HG03095 (cell line): ENCODE measurements at regions not wholly inside any gene's neighbourhood (a gene's known extent, or its start where the extent isn't known, plus 50 kb on each side); places are given as distances from the start of the nearest gene placed in this dataset.

Source experiments
- ATAC-seq: cut with Tn5 transposase; IDR thresholded peaks from one replicate; pipeline ENCODE4 v1.9.1; 2021; ENCODE audit warnings: moderate library complexity; ENCODE audit not compliant: unreplicated experiment

DNA sequence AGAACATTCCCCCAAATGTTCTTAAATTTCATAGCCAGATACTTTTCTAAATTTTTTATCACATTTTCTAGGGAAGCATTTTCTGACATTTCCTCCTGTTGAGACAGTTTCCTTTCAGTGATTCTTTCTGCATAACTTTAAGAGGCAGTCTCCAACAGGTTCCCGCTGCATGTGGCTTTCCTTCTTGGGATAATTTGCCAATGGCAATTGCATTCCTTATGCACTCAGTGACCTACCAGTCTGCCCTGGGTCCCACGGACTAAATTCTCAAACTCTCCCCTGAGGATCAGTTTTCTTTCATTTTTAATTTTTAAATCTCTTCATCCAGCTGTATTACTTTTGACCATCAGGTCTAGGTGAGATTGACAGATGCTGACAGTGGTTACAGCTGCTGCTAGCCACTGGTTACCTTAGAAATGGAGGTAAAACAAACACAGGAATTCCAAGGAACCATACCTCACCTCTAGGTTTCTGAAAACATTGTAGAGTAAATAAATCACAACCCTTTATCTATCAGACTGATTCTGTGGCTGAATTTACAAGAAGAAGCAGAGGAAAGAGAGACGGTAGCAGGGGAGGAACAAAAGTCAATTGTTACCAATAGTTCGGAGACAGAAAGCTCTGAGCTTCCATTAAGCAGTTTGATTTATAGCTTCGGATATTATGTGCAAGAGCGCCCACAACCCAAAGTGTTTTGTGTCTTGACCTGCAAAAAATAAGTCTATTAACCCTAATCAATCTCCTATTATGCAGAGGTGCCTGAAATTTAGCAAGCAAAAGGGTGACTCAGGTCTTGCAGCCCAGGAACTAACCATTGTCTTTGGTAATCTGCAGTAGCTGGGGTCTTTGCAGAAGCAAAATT is 216.0 kb downstream of the PMP22 start:
- no peak for ATAC-seq

DNA sequence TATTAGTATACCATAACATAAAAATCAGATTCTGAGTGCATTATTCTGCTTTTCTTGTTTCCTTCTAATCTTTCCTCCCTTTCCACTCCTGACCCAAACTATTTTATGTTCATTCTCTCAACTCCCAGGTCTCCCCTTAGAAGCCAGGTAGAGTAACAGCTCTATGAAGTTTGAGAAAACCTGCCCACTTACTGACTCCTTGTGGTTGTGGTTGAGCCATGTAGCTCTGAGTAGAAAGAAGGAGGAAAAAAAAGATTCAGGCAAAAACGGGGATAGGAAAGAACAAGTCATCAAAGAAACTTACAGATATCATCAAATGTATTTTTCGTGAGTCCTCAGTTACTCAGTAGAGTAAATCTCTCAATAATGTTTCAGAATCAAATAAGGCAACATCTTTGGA is 216.7 kb downstream of the PMP22 start:
- ATAC-seq, result no peak

DNA sequence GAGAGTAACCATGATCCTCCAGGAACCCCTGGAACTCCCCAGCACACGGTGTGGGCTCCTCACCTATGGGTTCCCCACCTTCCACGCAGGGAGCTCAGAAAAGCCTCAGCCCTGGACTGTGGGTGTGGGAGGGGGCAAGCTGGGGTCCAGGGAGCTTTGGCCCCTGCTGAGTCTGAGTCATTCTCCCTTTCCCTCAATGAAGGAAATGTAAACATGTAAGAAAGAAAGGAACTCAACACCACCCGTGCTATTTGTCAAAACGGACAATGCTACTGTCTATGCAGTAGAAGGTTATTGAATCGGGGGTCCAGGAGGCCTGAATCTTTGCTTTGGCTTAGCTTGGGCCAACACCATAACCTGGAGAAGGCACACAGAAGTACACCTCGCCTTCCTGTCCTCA is 222.8 kb downstream of the PMP22 start:
- no peak for ATAC-seq

DNA sequence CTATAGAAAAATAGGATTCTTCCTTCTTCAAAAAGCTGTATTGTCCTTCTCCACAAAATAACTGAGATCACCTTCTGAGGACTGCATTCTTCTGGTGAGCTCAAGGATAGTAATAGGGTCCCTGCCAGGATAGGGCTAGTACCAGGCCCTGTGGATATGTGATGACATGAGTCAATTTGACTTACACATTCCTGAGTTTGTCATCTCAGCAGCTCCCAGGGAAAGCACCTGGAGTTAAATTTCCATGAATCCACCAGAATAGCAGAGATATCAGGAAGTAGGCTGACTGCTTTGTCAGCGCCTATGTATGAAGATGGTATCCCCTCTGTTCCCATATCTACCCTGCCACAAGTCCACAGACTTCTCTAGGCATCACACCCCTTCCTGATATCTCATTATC is 225.8 kb downstream of the PMP22 start:
- ATAC-seq, result no peak

DNA sequence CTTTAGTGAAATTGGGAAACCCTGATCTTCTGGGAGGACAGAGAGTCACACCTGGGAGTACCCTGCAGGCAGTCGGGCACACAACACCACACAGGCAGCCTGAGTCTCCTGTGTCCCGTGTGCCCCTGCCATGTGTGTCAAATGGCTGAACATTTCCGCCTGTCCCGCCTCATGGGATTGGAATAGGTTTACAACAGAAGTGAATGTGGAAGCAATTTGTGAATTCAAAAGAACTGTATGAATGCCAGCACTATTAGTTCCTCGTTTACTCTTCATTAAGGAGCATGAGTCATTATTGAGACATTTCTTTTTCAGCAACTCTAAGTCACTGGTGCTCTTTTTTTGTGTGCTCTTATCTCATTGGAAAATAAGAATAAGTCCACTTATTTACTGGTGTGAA is 226.5 kb downstream of the PMP22 start:
- ATAC-seq, result no peak

DNA sequence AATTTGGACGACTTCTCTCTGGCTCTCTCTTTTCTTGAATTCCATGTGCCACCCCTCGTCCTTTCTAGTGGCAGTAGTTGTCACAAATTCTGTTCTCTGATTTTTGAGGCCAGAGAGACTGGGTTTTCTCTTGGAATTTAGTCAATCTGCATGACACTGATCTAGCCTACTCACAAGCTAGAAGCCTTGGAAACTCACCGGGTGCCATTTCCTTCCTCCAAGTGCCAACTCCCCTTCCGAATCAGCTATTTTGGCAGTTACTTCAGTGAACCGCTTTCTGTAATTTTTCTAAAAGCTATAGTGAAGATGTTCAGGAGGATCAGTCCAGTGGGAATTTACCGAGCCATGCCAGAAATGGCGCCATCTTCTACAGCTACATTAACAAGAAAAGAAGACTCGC is 228.9 kb downstream of the PMP22 start:
- no peak for ATAC-seq

DNA sequence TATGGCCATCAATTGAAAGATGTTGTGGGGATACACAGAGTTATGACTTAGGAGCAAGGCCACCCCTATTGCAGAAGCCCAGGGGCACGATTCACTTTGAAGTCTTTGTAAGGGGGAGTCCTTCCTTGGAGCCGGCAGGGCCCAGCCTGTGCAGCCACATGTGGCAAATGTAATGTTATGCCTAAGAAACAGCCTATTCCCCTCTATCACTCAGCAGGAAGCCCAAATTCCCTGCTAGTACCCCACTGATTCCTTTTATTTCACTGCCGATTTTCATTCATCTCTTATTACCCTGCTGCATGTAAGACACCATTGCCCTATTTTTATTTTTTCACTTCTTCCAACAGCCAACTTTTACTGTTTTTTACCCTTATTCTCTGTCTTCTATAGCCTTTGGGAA is 233.2 kb downstream of the PMP22 start:
- no peak for ATAC-seq

DNA sequence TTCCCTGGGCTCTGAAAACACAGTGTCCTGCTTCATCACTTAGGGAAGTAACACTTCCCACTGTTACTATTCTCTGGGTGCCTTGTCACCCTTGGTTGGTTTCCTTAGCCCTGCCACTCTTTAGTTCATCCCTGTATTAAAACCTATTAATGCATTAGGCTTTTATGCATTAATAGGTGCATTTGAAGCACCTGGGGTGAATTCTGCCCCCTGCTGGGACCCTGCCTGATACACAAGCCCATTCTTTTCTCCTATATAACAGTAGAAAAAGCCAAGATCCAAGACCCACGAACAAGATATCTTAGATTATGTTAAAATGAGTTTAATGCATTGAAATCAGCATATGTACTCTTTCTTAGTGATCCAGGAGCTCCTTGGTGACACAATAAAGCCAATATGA is 235.7 kb downstream of the PMP22 start:
- ATAC-seq, result no peak

DNA sequence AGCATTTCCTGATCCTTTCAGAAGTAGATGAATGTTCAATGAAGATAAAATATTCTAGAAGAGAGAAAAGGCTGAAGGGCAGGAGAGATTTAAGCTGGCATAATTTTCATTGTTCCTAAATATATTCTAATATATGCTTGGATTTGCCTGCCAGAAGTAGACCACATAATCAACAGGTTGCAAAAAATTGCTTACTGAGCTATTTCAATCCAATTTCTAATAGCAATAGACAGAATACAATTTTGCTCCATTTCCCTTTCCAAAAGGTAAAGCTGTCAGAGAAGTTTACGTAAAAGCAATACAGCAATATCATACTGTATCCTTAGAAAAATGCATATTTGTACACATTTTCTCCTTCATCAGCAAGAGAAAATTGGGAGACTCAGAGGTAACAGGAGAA is 237.3 kb downstream of the PMP22 start:
- no peak for ATAC-seq

DNA sequence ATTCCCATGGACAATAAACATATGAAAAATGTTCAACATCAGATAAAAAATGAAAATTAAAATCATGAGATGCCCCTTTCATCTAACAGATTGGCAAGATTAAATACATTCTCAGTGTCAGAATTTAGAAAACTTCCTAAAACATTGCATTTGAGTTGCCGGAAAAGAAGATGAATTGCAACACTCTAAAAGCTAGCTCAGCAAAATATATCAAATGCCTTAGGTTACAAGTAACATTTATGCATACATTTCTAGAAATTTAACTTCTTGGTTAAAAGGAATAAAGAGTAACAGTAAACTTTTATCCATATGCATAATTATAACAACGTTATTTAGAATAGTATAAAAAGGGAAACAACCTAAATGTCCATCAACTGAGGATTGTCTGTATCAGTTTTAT is 239.0 kb downstream of the PMP22 start:
- no peak for ATAC-seq

DNA sequence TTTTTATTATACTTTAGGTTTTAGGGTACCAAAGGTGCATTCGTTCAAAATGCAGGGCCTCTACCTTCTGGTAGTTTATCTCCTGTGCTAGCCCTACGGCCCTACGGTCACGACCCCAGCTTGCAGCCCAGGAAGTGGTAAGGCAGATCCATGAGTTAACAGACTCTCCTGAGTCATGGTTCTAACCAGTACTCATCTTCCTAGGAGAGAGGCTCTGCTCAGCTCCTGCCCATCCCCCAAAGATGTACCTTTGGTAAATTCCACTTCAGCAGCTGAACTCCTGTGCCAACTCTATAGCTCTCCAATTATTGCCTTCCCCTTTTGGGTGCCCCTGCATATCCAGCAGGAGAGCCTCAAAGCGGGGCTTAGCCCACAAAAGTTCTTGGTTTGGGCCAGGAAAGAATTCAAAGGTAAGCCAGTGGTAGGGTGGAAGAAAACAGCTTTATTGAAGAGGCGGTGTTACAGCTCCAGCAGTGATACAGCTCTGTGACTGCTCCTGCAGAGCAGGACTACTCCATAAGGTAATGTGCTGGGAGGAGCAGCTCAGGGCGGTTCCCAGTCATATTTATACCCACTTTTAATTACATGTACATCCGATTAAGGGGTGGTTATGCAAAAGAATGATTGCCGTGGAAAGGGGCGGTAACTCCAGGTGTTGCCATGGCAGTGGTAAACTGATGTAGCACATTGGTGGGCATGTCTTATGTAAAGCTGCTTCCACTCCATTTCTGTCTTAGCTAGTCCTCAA is 241.4 kb downstream of the PMP22 start:
- ATAC-seq, result no peak

DNA sequence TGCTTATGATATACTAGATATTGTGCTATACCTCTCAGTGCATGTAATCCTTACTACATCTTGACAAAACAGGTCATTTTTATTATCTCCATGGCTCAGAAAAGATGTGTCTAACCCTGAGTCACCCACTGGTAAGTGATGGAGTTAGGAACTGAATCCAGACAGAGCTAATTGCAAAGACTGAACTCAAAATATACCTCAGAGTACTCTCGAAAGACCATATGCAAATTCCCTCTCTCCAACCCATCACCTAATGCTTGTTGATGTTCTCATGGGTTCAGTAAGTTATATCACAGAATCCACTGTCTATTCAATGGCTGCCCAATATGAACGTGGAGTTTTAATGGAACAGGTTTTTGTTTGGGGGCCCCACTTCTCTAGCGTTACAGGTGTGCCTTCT is 246.0 kb downstream of the PMP22 start:
- ATAC-seq, result no peak

DNA sequence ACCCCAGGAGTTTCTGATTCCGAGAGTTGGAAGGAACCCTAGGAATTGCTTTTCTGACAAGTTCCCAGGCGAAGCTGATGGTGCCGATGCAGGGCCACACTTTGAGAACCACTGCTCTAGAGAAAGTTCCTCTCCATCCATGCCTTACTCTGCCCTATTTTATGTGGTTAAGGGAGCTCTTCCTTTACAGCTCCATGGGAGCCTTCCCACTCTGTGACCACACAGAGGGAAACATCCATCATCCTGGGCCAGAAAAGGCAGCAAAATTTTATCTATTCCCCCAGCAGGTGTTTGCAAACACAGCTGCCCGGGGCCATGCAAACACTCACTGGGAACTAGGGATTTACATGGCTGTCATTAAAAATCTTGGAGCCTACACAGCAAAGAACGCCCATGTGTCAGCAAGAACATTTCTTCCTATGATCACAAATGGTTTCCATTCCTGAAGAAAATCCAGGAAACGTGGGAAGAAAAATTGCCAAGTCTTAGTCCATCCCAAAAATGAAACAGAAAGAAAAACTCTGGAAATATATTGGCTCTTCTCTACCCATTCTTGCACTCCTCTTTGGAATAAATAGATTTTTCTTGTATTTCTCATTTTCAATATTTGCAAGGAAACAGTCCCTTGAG is 252.7 kb downstream of the PMP22 start:
- no peak for ATAC-seq

DNA sequence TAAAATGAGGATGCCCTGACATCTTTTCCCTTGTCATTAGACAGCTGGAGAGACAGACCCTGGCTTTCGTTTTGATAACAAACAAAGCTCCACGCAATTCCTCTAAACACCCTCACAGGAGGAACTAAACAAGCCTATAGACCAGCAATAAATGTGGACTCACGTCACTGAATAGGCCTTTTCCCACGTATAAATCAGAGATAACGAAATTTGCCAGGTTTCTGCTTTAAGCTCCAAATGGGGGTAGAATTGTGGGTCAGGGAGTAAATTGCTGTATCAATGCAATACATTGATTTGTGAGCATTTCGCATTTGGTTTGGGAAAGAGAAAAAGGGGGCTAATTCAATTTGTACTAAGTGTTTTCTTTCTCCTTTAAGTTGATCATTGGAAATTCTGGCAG is 256.0 kb downstream of the PMP22 start:
- no peak for ATAC-seq

DNA sequence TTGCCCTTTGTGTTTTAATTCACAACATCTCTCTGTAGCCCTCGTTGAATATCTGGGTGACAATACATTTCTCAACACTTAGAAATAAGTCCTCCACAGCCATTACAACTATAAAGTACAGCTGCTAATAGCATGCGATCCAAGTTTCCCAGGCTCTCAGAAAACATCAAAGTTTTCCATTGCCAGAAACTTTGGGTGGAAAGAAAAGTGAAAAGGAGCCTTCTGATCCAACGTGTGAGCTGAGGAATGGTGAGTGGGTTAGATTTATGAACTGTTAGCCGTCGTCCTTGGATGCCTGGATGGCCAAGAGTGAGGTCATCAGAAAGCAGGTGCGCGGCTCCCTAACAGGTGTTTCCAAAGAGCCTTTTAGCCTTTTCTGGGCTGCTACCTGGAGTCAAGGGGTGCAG is 258.0 kb downstream of the PMP22 start:
- ATAC-seq, result no peak

DNA sequence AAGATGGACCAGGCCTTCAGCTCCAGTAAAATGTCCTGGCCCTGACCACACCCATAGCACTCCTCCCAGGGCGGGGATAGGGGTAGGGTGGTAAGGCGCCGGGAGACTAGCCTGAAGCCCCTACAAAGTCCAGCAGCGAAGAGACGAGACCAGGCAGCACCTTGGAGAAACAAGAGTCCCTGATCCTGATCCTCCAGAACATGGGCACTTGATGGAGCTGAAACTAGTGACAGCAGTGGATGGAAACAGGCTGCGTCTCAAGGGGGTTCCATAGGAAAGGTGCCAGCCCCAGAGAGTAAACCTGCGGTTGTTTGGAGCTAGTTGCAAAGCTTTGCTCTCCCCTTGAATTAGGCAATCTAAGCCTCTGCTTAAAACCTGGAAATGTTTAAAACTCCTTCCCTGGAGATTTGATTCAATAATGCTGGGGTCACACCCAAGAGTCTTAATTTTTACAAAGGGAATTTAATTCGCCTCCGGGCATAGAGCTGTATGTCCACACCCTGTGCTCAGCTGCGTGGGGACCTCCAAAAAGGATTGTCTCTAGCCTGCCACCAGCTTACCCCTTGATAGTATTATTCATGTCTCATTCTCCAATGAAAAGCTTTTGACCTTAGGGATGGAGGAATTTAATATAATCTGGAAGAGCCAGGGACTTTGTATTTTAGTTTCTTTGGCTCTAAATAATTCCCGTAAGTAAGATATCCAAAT is 258.6 kb downstream of the PMP22 start:
- no peak for ATAC-seq

DNA sequence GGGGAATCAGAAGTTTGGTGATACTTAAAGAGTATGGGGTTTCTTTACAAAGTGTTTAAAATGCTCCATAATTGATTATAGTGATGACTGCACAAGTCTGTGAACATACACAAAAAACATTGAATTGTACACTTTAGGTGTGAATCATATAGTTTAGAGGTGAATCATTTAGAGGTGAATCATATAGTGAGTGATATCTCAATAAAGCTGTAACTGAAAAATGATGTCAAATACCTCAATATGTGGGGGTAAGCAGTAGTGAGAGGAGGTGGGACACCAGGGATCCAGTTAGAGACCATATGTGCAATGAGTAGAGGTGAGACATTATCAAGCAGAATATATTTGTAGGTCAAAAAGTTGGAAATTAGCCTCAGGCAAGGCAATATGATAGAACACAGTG is 264.5 kb downstream of the PMP22 start:
- ATAC-seq, result no peak

DNA sequence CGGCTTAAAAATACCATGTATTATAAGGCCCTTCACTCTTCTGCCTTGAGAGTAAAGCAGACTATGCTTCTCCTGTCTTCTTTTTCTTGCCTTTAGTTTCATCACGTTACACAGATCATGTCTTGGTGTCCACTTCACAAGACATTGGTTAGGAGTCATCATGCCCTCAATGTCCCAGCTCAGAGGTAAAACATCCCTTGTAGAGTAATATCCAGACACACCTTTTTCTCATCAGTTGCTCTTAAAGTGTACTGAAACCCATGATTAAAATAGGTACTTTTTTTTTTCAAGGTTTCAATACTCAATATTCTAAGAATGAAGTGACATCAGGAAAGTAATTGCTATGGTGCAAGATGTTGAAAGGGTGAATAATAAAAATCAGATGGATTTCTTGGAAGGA is 267.8 kb downstream of the PMP22 start:
- ATAC-seq, result no peak

DNA sequence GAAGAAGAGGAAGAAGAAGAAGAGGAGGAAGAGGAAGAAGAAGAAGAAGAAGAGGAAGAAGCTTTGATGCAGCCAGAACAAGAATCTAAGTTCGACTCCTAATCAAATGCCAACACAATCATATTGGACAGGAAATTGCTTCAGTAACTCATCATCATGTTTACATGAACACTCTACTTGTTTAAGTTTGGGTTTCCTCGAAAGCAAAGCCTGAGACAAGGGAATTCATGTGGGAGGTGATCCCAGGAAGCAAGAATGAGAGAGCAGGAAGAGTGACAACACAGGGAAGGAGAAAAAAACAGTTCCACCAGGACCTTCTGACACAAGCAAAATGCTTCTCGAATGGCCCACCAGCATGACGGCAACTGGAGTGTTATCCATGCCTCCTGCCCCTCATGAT is 279.0 kb downstream of the PMP22 start:
- no peak for ATAC-seq

DNA sequence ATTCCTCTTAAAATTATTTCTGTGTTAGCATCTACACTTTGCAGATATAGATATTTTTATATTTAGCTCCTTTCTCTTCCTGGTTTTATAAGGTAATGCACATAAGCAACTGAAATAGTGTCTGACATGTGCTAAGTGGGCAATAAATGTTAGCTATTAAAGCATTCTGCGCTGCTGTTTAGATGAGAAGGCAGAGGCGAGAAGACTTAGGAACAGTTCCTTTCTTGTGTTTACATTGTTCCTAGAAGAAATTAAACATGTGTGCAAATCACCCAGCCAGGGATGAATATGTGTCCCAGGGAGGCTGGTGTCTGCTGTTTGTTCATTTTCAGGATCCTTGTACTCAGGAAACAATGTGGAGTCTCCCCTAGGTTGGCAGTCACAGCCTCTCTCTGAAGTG is 292.3 kb downstream of the PMP22 start:
- ATAC-seq, result no peak

DNA sequence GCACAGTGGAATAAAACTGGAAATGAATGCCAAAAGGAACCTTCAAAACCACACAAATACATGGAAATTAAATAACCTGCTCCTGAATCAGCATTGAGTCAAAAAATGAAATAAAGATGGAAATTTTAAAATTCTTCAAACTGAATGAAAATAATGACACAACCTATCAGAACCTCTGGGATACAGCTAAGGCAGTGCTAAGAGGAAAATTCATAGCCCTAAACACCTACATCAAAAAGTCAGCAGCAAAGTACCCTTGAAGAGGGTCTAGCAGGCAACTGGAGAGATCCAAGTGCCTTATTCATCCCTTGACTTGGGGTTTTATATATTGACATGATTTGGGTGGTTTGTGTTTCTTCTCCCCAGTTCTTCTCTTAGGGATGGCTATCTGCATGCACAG is 294.1 kb downstream of the PMP22 start:
- ATAC-seq, result no peak
